ENCODE measurements at regions not wholly inside any gene's neighbourhood (a gene's known extent, or its start where the extent isn't known, plus 50 kb on each side); places are given as distances from the start of the nearest gene placed in this dataset.

- Histone ChIP-seq H3K9me3 (no peaks in the 10 kb centered on the region), H3K36me3 (no peaks in the 10 kb centered on the region), H3K27ac (no peak overlapping the region), H3K4me3 (no peak overlapping the region), H3K4me1 (no peaks in the 10 kb centered on the region), H3K27me3 (no peaks in the 10 kb centered on the region)
- ATAC-seq = no peak
- intact Hi-C loops (cut with DNase I) = no loop called here
- no peak for DNase-seq
- TF ChIP-seq, protein P1, sequence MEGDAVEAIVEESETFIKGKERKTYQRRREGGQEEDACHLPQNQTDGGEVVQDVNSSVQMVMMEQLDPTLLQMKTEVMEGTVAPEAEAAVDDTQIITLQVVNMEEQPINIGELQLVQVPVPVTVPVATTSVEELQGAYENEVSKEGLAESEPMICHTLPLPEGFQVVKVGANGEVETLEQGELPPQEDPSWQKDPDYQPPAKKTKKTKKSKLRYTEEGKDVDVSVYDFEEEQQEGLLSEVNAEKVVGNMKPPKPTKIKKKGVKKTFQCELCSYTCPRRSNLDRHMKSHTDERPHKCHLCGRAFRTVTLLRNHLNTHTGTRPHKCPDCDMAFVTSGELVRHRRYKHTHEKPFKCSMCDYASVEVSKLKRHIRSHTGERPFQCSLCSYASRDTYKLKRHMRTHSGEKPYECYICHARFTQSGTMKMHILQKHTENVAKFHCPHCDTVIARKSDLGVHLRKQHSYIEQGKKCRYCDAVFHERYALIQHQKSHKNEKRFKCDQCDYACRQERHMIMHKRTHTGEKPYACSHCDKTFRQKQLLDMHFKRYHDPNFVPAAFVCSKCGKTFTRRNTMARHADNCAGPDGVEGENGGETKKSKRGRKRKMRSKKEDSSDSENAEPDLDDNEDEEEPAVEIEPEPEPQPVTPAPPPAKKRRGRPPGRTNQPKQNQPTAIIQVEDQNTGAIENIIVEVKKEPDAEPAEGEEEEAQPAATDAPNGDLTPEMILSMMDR (IDR thresholded peaks at IDR 0.05) = no peak
These were observed 383.9 kb downstream of the SH3GL2 start for GRCh38 chr9:17962747-17963146.

DNA sequence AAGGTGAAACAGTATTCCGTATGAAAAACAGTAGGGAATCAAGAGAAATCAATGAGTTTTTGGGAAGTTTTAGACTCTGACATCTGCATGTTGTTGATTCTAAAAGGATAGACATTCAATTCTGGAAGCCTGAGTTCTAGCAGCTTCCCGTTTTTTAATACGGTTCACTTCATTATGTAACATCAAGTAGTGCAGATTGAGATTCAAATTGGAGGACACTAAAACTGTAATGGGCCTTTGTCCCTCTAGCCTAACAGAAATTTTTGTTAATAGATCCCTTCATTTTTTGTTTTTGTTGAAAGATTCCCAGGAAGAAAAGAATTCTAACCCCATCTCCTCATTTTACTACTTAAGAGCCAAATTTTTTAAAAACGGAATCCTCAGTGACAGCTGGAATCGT lies 384.6 kb downstream of the SH3GL2 start:
- Histone ChIP-seq H3K27ac (no peak overlapping the region), H3K4me1 (no peaks in the 10 kb centered on the region), H3K9me3 (no peaks in the 10 kb centered on the region), H3K36me3 (no peaks in the 10 kb centered on the region), H3K27me3 (no peaks in the 10 kb centered on the region), H3K4me3 (no peak overlapping the region)
- no peak for DNase-seq
- intact Hi-C loops (cut with DNase I) = no loop called here
- TF ChIP-seq, protein P1 (IDR thresholded peaks at IDR 0.05) = no peak
- ATAC-seq = no peak

- Histone ChIP-seq H3K9me3 (no peaks in the 10 kb centered on the region), H3K27ac (no peak overlapping the region), H3K4me1 (no peaks in the 10 kb centered on the region), H3K4me3 (no peak overlapping the region), H3K27me3 (no peaks in the 10 kb centered on the region), H3K36me3 (no peaks in the 10 kb centered on the region)
- DNase-seq (no peak), ATAC-seq (no peak)
- TF ChIP-seq, protein P1 (IDR thresholded peaks at IDR 0.05) = no peak
- intact Hi-C loops (cut with DNase I) = no loop called here
These were observed 388.9 kb downstream of the SH3GL2 start for GRCh38 chr9:17967731-17968130.

GRCh38 chr9:17969232-17969631 lies 390.4 kb downstream of the SH3GL2 start:
- no peak for ATAC-seq
- intact Hi-C loops (cut with DNase I) = no loop called here
- Histone ChIP-seq H3K9me3 (no peaks in the 10 kb centered on the region), H3K4me1 (no peaks in the 10 kb centered on the region), H3K36me3 (no peaks in the 10 kb centered on the region), H3K27me3 (no peaks in the 10 kb centered on the region), H3K4me3 (no peak overlapping the region), H3K27ac (no peak overlapping the region)
- DNase-seq = no peak
- TF ChIP-seq, protein P1 (IDR thresholded peaks at IDR 0.05) = no peak

DNA sequence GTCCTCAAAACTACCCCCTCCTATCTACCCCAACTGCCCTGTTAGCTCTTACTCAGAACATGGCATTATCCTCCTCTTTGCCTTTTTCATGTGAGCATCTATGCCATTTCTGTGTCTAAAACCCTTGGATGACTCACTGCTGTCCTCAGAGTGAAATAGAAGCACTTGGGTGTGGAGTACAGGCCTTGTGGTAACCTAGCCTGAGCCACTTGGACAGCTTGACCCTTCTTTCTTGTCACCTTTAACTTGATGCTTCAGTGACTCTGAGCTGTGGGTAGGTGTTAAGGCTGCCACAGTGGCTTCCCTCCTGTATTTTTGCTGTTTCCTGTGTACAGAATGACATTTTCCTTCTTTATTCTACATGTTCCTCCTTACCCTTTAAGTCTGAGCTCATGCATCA lies 391.4 kb downstream of the SH3GL2 start:
- DNase-seq = no peak
- Histone ChIP-seq H3K4me3 (no peak overlapping the region), H3K4me1 (no peaks in the 10 kb centered on the region), H3K27ac (no peak overlapping the region), H3K27me3 (no peaks in the 10 kb centered on the region), H3K9me3 (no peaks in the 10 kb centered on the region), H3K36me3 (no peaks in the 10 kb centered on the region)
- TF ChIP-seq, protein P1 (IDR thresholded peaks at IDR 0.05) = no peak
- intact Hi-C loops (cut with DNase I) = no loop called here
- no peak for ATAC-seq

GRCh38 chr9:17978773-17979172 lies 399.9 kb downstream of the SH3GL2 start:
- Histone ChIP-seq H3K4me1 (no peaks in the 10 kb centered on the region), H3K27me3 (no peaks in the 10 kb centered on the region), H3K36me3 (no peaks in the 10 kb centered on the region), H3K27ac (no peak overlapping the region), H3K4me3 (no peak overlapping the region), H3K9me3 (no peaks in the 10 kb centered on the region)
- DNase-seq = no peak
- ATAC-seq = no peak
- intact Hi-C loops (cut with DNase I) = no loop called here
- TF ChIP-seq, protein P1 (IDR thresholded peaks at IDR 0.05) = no peak
